Hepatocyte (in vitro differentiated cells): ENCODE measurements at regions not wholly inside any gene's neighbourhood (a gene's known extent, or its start where the extent isn't known, plus 50 kb on each side); places are given as distances from the start of the nearest gene placed in this dataset.

Experiments used
- DNase-seq: peaks from one replicate; pipeline ENCODE4 v3.0.0-alpha.2; 2016; ENCODE audit warnings: low spot score
- H2AFZ ChIP-seq: fragments of 200-600 bp; sonication (generic); 2 replicates; pipeline ENCODE4 v1.6.0; 2016; ENCODE audit warnings: antibody characterized with exemption, mild to moderate bottlenecking
- H3K27ac ChIP-seq: fragments of 200-600 bp; sonication (generic); 2 replicates; pipeline ENCODE4 v1.5.1; 2016; ENCODE audit warnings: mild to moderate bottlenecking
- H3K27me3 ChIP-seq: fragments of 200-600 bp; sonication (generic); 2 replicates; pipeline ENCODE4 v1.6.1; 2016
- H3K36me3 ChIP-seq: fragments of 200-600 bp; sonication (generic); replicated peaks from 2 replicates; pipeline ENCODE4 v1.5.1; 2016; ENCODE audit warnings: low read depth; ENCODE audit not compliant: insufficient read depth
- H3K4me1 ChIP-seq: fragments of 200-600 bp; sonication (generic); 2 replicates; pipeline ENCODE4 v1.5.1; 2016; ENCODE audit warnings: mild to moderate bottlenecking, moderate library complexity; ENCODE audit not compliant: insufficient read depth
- H3K4me2 ChIP-seq: fragments of 200-600 bp; sonication (generic); 2 replicates; pipeline ENCODE4 v1.6.0; 2016
- H3K4me3 ChIP-seq: fragments of 200-600 bp; sonication (generic); 2 replicates; pipeline ENCODE4 v1.5.1; 2016; ENCODE audit warnings: mild to moderate bottlenecking
- H3K79me2 ChIP-seq: fragments of 200-600 bp; sonication (generic); 2 replicates; pipeline ENCODE4 v1.6.0; 2017; ENCODE audit warnings: mild to moderate bottlenecking
- H3K9me2 ChIP-seq: fragments of 200-600 bp; sonication (generic); replicated peaks from 2 replicates; pipeline ENCODE4 v1.6.0; 2017; ENCODE audit warnings: mild to moderate bottlenecking; ENCODE audit not compliant: insufficient read depth
- H3K9me3 ChIP-seq: fragments of 200-600 bp; sonication (generic); 2 replicates; pipeline ENCODE4 v1.5.1; 2016; ENCODE audit warnings: low read depth, mild to moderate bottlenecking
- H4K20me1 ChIP-seq: fragments of 200-600 bp; sonication (generic); 2 replicates; pipeline ENCODE4 v1.6.0; 2016; ENCODE audit warnings: mild to moderate bottlenecking; ENCODE audit not compliant: insufficient read depth, poor library complexity, severe bottlenecking
- CTCF ChIP-seq: fragments of 200-600 bp; sonication (generic); IDR thresholded peaks from 2 replicates; pipeline ENCODE4 v1.5.1; 2016; ENCODE audit warnings: antibody characterized with exemption, mild to moderate bottlenecking; ENCODE audit not compliant: poor library complexity
- EZH2 ChIP-seq: fragments of 200-600 bp; sonication (generic); IDR thresholded peaks from 2 replicates; pipeline ENCODE4 v1.6.1; 2016; ENCODE audit warnings: antibody characterized with exemption, mild to moderate bottlenecking, borderline replicate concordance
- EZH2phosphoT487 ChIP-seq: fragments of 200-600 bp; sonication (generic); IDR thresholded peaks from one replicate; pipeline ENCODE4 v1.6.1; 2018; ENCODE audit warnings: antibody characterized with exemption, mild to moderate bottlenecking, low read depth, moderate library complexity; ENCODE audit not compliant: unreplicated experiment, severe bottlenecking
- WGBS: methylation state at CpG from one replicate; pipeline ENCODE4 v1.1.6; 2016; ENCODE audit warnings: low lambda C conversion rate; ENCODE audit errors: missing lambda C conversion rate; 5-methylcytosine and 5-hydroxymethylcytosine counted together

GRCh38 chr5:113663879-113664541 is 150.5 kb downstream of the YTHDC2 start:
- peak; percentile 57 for DNase-seq
- no peak overlapping the region for H3K27ac ChIP-seq
- H4K20me1 ChIP-seq, result no peaks in the 10 kb centered on the region
- H3K27me3 ChIP-seq, result no peaks in the 10 kb centered on the region
- TF ChIP-seq EZH2 (no peak), EZH2phosphoT487 (no peak), CTCF (peak; percentile 32)
- H3K36me3 ChIP-seq, result no peaks in the 10 kb centered on the region
- H3K4me1 ChIP-seq, result no peaks in the 10 kb centered on the region
- no peak overlapping the region for H3K4me2 ChIP-seq
- no peak overlapping the region for H3K4me3 ChIP-seq
- no peak overlapping the region for H2AFZ ChIP-seq
- no peaks in the 10 kb centered on the region for H3K79me2 ChIP-seq
- H3K9me3 ChIP-seq, result no peaks in the 10 kb centered on the region
- no peaks in the 10 kb centered on the region for H3K9me2 ChIP-seq
- WGBS, result 66% methylated on average over 7 of the region's 7 CpGs

- Histone ChIP-seq H3K79me2 (no peaks in the 10 kb centered on the region), H3K27ac (no peak overlapping the region), H3K4me3 (no peak overlapping the region), H3K36me3 (no peaks in the 10 kb centered on the region), H3K9me3 (no peaks in the 10 kb centered on the region), H4K20me1 (no peaks in the 10 kb centered on the region), H3K27me3 (no peaks in the 10 kb centered on the region), H3K4me1 (no peaks in the 10 kb centered on the region), H2AFZ (no peak overlapping the region), H3K4me2 (no peak overlapping the region), H3K9me2 (no peaks in the 10 kb centered on the region)
- DNase-seq, result no peak
- TF ChIP-seq EZH2phosphoT487 (no peak), EZH2 (no peak), CTCF (no peak)
- WGBS, result 82% methylated on average over 3 of the region's 3 CpGs
Measured at GRCh38 chr5:113673041-113673440, 159.5 kb downstream of the YTHDC2 start.

GRCh38 chr5:113675166-113675565 is 161.7 kb downstream of the YTHDC2 start:
- no peaks in the 10 kb centered on the region for H3K36me3 ChIP-seq
- DNase-seq, result no peak
- H2AFZ ChIP-seq, result no peak overlapping the region

More at GRCh38 chr5:113675166-113675565, 161.7 kb downstream of the YTHDC2 start:
- TF ChIP-seq EZH2 (no peak), EZH2phosphoT487 (no peak), CTCF (no peak)
- H3K27me3 ChIP-seq, result no peaks in the 10 kb centered on the region
- H3K79me2 ChIP-seq, result no peaks in the 10 kb centered on the region
- H3K4me2 ChIP-seq, result no peak overlapping the region
- no peak overlapping the region for H3K27ac ChIP-seq
- no peak overlapping the region for H3K4me3 ChIP-seq
- no peaks in the 10 kb centered on the region for H3K9me2 ChIP-seq
- no peaks in the 10 kb centered on the region for H4K20me1 ChIP-seq
- WGBS, result 92% methylated on average over 3 of the region's 3 CpGs
- H3K4me1 ChIP-seq, result no peaks in the 10 kb centered on the region
- no peaks in the 10 kb centered on the region for H3K9me3 ChIP-seq
